SHP77 (cell line): ENCODE measurements at regions not wholly inside any gene's neighbourhood (a gene's known extent, or its start where the extent isn't known, plus 50 kb on each side); places are given as distances from the start of the nearest gene placed in this dataset.

ENCODE experiments used
- DNase-seq, 2 experiments: peaks; one replicate each; lab custom pipeline; 2025; lab: John Stamatoyannopoulos, UW

DNA sequence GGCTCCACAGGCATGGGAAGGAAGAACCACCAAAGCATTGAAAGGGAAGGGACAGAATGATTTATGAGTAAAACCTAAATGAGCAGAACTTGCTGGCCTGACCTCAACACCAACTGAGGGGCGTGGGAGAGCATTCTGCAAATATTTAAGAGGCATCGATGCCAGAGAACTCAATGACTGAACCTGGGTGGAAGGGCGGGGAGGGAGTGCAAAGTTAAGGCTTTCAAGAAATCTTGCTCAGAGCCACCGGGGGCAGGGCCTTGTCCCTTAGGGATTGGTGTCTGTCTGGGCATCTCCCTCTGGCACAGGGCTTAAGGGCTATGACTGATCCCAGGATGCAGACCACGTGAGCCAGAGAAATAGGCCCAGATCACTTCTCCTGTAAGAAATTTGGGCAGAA, 137.1 kb downstream of the ADAMTS15 start:
- DNase-seq = no peak

- no peak for DNase-seq
These were observed 139.2 kb downstream of the ADAMTS15 start for GRCh38 chr11:130587658-130588057.

GRCh38 chr11:130588471-130588870, 140.0 kb downstream of the ADAMTS15 start:
- no peak for DNase-seq

GRCh38 chr11:130592056-130592455, 143.6 kb downstream of the ADAMTS15 start:
- DNase-seq = no peak

DNA sequence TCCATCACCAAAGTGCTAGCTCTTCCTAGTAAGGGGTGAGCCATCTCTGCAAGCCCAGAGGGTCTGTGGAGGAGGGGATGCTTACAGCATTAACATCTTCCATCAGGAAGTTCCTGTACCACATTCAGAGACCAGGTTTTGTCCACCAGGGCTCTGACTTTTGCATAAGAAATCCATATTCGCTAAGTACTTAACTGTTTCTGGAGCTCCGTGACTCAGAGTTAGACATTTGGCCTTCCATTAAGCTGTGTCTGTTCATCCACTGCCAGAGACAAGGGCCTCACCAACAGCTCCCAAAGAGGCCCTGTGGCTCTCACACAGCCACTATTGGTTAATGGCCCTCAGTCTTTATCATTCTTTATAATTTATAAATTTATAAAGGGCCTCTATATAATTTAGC, 144.6 kb downstream of the ADAMTS15 start:
- no peak for DNase-seq

DNA sequence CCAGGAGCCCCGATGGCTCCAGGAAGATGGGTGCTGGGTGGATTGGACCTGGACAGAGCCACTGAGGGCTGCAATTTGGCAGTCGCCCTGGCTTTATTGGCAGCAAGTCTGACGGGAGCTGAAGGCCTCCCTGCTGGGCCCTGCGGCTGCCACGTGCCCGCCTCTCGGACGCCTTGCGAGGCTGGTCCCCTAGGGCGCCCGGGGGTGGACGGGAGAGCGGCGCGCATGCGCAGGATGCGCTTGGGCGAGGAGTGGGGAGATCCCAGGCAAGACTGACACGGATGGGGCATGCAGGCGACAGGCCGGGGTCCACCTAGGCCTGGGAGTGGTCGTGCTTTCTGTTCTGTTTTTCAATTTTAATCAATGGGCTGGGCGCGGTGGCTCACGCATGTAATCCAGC, 150.0 kb downstream of the ADAMTS15 start:
- DNase-seq = no peak

DNA sequence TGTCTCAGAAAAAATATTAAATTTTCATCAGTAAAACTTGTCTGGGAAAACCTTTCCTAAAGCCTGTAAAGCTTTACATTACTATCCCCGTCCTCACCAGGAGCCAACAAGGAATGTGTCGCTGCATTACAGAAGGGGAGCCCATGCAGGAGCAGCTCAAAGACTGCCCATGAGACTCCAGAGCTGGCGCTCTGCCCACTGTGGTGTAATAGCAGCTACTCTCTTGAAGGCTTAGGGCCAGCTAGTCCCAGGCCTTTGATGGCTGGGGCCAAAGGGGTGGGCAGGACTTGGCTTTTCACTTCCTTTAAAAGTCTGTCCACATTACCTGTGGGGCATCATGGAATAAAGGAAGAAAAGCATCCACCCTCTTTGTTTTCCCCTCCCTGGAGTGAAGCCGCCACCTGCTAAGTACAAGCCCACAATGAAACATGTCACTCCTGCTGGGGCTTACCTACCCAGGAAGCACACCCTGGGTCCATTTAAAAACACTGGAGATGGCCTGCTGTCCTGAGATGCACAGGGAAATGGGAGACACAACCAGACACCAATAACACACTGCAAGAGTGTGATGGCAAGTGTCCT, 150.7 kb downstream of the ADAMTS15 start:
- DNase-seq = peak in 1 of 2 experiments; percentile 13

- DNase-seq = no peak
These were observed 151.7 kb downstream of the ADAMTS15 start for GRCh38 chr11:130600139-130600538.

- DNase-seq = no peak
These were observed 152.2 kb downstream of the ADAMTS15 start for GRCh38 chr11:130600616-130601015.

GRCh38 chr11:130601141-130601540, 152.7 kb downstream of the ADAMTS15 start:
- DNase-seq = no peak

- DNase-seq = no peak
These were observed 153.5 kb downstream of the ADAMTS15 start for GRCh38 chr11:130601764-130602460.

DNA sequence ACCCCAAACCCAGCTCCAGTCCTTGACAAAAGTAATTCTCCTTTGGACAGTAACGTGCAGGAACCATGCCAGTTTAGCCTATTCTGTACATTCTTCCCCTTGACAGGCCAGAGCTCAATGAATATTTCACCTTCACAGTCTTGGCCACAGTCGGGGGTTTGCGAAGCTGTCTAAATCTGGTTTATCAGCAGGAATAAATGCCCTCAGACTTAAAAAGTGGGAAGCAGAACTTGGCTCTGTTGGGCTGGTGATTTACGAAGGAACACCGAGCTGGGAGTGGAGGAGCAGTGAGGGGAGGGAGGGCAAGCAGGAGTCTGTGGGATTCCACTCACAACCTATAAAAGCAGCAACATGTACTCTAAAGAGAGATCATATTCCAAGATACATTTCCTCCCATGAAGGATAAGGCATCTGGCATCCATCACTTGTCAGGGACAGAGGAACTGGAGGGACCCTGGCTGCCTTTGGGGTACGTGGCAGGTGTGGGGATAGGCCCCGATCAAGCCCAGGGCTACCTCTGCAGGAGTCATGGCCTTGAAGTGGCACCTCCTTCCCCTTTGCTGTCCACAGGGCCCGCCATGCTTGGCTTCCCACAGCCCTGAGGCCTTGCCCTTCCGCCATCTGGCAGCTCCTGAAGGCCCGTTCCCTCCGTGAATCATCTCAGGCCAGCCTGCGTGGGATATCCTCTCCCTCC, 154.3 kb downstream of the ADAMTS15 start:
- DNase-seq = no peak

DNA sequence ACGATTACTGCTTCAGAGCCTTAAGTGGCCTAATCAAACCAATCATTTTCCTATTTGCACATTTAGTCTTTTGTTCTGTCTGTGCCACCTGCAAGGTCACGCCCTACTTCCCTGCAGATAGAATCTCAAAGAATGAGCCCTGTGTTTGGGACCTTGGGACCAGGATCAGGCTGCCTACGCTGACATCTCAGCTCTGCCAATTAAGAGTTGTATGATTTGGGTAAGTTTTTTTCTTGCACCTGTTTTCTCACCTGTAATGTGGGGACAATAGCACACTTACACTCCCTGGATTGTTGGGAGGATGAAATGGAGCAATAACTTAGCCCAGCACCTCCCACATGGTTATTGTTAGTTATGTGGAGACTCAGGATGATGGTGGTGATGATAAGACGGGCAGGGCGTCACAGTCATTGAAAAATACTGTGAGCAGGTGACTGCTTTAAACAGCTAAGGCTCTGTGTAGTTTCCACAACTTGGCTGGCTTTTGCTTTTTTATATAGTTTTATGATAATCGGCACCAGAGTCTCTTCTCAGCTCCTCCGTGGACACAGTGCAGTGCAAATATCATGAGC, 155.0 kb downstream of the ADAMTS15 start:
- DNase-seq = no peak

DNA sequence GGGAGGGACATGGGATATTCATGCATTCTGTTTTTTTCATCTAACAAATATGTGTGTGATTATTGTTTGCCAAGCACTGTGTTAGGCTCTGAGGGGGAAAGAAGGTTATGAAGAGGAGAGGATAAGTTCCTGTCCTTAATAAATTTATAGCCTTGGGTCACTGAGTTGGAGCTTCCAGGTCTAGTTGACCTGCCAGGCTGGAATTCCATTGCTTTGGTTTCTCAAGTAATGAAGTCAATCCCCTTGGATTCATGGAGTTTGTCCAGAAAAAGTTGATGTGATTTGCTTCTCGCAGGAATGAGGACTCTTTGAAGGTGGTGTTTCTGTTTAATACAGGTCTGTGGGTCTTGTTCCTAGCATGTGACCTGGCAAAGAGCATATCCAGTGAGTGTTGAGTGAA, 156.2 kb downstream of the ADAMTS15 start:
- DNase-seq = no peak

GRCh38 chr11:130606178-130606577, 157.7 kb downstream of the ADAMTS15 start:
- DNase-seq = no peak

GRCh38 chr11:130606781-130607511, 158.5 kb downstream of the ADAMTS15 start:
- DNase-seq = no peak

- DNase-seq = no peak
These were observed 159.8 kb downstream of the ADAMTS15 start for GRCh38 chr11:130608287-130608686.

DNA sequence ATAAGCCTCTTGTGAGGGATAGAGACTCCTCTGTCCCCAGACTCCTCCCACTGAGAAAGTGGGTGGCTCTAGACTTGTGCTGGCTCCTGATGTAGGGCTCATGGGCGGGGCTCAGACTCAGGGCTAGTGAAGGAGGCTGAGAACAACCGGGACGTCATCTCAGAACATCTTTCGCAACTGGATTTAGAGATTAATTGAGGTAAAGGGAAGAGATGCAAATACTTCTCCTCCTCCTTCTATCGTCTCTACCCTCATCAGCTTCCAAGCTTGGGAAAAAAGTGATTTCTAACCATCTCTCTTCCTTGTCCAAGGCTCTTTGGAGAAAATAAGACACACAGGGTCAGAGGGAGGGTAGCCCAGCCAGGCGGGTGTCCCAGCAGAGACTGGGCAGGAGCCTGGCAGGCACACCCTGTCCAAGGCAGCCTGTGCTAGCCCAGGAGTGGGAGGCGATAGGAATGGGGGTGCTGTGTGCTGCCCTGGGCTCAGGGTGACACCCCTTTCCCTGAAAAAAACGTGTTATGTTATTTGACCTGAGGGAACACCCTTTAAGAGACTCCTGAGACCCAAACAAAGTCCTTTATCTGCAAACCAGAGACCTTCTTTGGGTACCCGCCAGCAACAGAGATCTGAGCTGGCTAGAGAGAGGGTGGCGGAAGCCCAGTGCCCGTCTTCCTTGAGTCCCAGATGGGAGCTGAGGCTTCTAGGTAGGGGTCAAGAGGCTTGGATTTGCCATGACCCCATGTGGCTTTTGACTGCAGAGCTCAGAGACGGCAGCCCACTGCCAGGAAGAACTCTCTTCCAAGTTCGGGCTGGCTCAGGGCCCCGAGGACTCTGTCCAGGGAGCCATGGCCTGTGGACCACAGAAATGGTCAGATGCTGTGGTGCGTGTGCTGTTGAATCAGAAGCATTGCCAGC, 160.9 kb downstream of the ADAMTS15 start:
- DNase-seq = no peak

DNA sequence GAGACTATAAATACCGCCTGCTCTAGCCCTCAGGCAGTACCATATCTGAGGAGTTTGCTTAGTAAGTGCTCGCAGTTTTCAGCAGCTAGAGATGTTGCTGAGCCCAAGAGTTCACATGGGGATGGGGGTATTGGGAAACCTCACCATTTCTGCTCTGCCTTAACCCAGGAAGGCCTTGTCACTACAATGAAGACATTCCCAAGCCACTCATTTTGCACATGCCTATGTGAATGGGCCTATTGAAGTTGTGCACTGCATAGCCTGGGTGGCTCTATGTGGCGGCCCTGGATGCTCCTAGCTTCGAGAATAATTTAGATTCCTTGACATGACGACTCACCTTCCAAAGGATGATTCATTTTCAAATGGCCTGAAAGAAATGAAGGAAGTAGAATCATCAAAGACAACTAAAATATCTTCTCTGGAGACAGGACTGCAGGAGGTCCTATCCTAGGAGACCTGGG, 163.4 kb downstream of the ADAMTS15 start:
- DNase-seq = no peak

DNA sequence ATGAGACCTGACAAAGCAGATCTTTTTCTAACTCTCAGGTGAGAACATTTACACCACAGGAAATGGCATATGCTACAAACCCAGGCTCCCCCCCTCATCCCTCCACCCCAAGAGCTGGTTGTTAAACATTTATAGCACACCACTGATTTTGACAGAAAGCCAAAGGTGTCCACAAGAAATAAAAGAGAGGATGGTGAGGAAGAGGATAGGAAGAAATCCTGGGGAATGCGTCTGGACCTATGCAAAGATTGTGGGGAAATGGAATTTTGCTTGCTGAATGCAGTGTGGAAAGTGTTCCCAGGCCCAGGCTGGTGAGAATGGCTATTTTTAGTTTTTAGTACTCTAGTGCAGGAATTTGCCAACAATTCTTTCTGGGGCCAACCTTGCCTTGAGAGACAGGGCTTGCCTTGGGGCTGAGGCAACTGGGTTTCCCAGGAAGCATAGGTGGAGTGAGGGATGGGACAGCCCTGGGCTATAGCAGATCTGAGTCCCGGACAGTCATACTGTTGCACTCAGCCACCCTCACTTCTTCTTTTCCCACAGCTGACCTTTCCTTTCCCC, 163.9 kb downstream of the ADAMTS15 start:
- DNase-seq = no peak

DNA sequence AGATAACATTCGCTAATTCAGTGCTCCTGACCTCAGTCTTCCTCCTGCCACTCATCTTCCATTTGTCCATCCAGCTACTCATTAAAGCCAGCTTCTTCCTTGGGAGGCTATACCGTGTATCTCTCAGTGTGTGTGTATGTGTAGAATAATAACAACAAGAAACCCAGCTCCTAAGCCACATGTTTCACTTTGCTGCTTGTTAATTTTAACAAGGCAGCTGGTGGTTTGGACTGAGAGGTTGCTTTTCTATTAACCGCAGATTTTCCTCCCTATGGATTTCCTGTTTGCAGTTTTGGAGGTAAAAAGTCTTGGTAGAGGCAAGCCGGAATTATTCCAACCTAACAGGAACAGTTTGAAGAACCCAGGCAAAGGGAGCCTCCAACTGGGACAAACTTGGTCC, 165.0 kb downstream of the ADAMTS15 start:
- no peak for DNase-seq
